Upper lobe of right lung (tissue), 1 donor: ENCODE measurements at regions not wholly inside any gene's neighbourhood (a gene's known extent, or its start where the extent isn't known, plus 50 kb on each side); places are given as distances from the start of the nearest gene placed in this dataset.
"Not testable (repeated sequence)": the region's sequence is repeated elsewhere in the genome, so short reads cannot be mapped to it uniquely, and the experiment has no call there.

Experiments
- ATAC-seq: fragments of 200-7000 bp; cut with Tn5 transposase; one replicate; pipeline ENCODE4 v1.9.1; 2020; ENCODE audit warnings: mild to moderate bottlenecking, moderate library complexity
- DNase-seq: peaks from one replicate; pipeline ENCODE4 v3.0.0-alpha.2; 2020
- H3K27ac ChIP-seq: fragments of 200-600 bp; one replicate; pipeline ENCODE4 v1.8.0; 2022
- H3K27me3 ChIP-seq: fragments of 200-600 bp; one replicate; pipeline ENCODE4 v1.8.0; 2022; ENCODE audit warnings: mild to moderate bottlenecking
- H3K36me3 ChIP-seq: fragments of 200-600 bp; one replicate; pipeline ENCODE4 v1.8.0; 2022
- H3K4me1 ChIP-seq: fragments of 200-600 bp; one replicate; pipeline ENCODE4 v1.8.0; 2022
- H3K4me3 ChIP-seq: fragments of 200-600 bp; one replicate; pipeline ENCODE4 v1.8.0; 2022; ENCODE audit warnings: mild to moderate bottlenecking
- H3K9me3 ChIP-seq: fragments of 200-600 bp; one replicate; pipeline ENCODE4 v1.8.0; 2022
- intact Hi-C: fragments of 100-400 bp; cut with DNase I; formaldehyde crosslinking; loops from one replicate; pipeline ENCODE4 v1.11.0; 2022
- donor health status: DM: no; HTN: yes; CAD: no; lungs with severe emphysema.

DNA sequence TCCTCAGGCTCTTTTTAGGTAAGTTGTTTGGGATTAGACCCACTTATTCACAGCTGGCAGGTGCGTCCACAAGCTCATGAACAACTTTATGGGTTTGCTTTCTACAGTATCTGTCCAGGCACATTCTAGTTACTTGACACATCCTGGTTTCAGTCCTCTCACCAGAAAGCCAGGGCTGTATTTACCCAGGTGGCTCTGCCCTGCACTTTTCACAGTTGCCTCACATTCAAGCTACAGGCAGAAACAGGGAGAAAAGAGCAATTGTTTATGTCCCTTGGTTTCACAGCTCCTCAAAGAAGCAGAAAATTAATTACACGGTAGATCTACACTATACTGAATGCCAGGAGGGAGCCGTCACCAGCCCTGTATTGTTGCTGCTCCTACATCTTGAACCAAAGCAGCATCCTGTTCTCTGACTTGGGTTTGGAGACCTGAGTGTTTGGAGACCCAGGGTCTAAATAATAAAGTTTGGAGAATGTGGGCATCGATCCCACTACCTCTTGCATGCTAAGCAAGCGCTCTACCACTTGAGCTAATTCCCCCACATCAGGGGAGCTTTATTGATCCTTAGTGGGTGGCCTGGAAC lies 159.2 kb upstream of the ZNF322 start:
- H3K36me3 ChIP-seq, H3K4me3 ChIP-seq, intact Hi-C loops, ATAC-seq, H3K27me3 ChIP-seq, H3K9me3 ChIP-seq, DNase-seq, H3K4me1 ChIP-seq, H3K27ac ChIP-seq: not testable (repeated sequence)

GRCh38 chr6:26827965-26828364 lies 168.4 kb upstream of the ZNF322 start:
- H3K27me3 ChIP-seq, ATAC-seq, H3K27ac ChIP-seq, H3K4me3 ChIP-seq, DNase-seq, H3K36me3 ChIP-seq, H3K4me1 ChIP-seq, intact Hi-C loops, H3K9me3 ChIP-seq: not testable (repeated sequence)

DNA sequence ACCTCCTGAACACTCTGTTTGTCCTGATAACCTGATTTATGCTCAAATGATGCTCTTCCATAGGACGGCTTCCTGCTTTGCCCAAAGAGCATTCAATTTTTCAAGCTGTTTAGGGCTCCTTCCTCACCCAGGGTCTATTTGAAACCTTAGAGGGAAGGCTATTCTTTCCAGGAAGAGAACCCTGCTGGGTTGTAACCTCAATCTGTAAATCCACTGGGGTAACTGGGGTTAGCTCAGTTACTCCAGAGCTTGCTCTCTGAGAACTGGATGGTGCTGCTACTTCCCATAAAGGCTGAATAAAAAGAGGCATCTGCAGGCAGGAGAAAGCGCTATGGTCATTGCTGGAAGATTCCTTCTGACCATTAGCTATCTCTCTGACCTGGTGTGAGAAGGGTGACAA lies 169.9 kb upstream of the ZNF322 start:
- H3K27me3 ChIP-seq, H3K4me3 ChIP-seq, H3K27ac ChIP-seq, H3K9me3 ChIP-seq, ATAC-seq, H3K36me3 ChIP-seq, H3K4me1 ChIP-seq, DNase-seq, intact Hi-C loops: not testable (repeated sequence)

DNA sequence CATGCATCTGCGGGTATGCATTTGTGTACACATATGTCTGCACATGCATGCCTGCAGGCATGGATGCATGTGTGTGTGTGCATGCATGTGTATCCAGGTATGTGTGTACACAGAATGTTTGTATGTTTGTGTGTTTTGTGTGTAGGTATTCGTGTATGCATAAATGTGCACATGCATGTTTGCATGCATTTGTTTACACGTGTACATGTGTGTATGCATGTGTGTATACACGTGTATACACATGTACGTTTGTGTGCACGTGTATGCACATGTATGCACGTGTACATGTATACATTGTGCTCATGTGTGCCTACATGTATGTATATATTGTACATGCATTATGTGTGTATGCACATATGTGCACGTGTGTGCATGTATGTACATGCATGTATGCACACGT lies 171.4 kb upstream of the ZNF322 start:
- ATAC-seq, DNase-seq, H3K9me3 ChIP-seq, H3K4me3 ChIP-seq, H3K4me1 ChIP-seq, intact Hi-C loops, H3K36me3 ChIP-seq, H3K27ac ChIP-seq, H3K27me3 ChIP-seq: not testable (repeated sequence)

DNA sequence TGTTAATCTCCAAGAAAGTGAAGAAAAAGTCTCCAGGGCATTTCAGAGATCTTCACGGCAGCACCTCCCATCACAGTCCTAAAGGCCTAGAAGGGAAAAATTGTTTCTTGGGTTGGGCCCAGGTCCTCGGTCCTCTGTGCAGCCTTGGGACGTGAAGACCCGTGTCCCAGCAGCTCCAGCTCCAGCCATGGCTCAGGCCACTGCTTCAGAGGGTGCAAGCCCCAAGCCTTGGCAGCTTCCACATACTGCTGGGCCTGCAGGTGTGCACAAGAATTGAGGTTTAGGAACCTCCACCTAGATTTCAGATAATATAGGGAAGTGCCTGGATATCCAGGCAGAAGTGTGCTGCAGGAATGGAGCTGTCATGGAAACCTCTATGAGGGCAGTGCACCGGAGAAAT lies 176.2 kb upstream of the ZNF322 start:
- ATAC-seq, H3K9me3 ChIP-seq, H3K27ac ChIP-seq, H3K4me1 ChIP-seq, H3K4me3 ChIP-seq, H3K27me3 ChIP-seq, H3K36me3 ChIP-seq, intact Hi-C loops, DNase-seq: not testable (repeated sequence)

DNA sequence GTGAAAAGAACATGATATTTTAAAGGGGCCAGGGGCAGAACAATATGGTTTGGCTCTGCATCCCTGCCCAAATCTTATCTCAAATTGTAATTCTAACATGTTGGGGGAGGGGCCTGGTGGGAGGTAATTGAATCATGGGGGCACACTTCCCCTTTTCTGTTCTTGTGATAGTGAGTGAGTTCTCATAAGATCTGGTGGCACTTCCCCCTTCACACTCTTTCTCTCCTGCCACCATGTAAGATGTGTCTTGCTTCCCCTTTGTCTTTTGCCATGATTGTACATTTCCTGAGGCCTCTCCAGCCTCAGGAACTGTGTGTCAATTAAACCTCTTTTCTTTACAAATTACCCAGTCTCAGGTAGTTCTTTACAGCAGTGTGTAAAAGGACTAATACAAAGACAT lies 177.1 kb upstream of the ZNF322 start:
- ATAC-seq, H3K9me3 ChIP-seq, DNase-seq, H3K36me3 ChIP-seq, H3K27ac ChIP-seq, intact Hi-C loops, H3K4me3 ChIP-seq, H3K4me1 ChIP-seq, H3K27me3 ChIP-seq: not testable (repeated sequence)

- H3K4me3 ChIP-seq, DNase-seq, ATAC-seq, H3K4me1 ChIP-seq, H3K27me3 ChIP-seq, H3K9me3 ChIP-seq, intact Hi-C loops, H3K27ac ChIP-seq, H3K36me3 ChIP-seq: not testable (repeated sequence)
These were observed 185.3 kb upstream of the ZNF322 start for GRCh38 chr6:26844823-26845222.

DNA sequence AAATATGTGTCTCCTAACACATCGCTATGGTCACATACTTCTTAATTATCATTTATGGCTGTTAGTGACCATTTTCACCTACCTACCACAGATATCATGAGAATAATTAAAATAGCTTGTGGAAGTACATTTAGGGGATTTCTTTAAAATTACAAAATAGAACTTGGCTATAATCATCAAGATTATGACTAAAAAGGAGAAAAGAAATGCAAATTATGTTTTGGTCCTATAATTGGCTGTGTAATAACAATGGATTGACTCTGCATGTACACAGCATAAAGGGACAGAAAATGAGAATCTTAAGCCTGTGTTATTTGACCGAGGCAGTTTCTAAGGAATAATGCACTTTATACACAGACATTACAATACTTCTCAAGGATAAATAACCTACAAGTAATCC lies 197.7 kb upstream of the ZNF322 start:
- H3K4me1 ChIP-seq, H3K4me3 ChIP-seq, ATAC-seq, DNase-seq, H3K36me3 ChIP-seq, H3K9me3 ChIP-seq, H3K27ac ChIP-seq, H3K27me3 ChIP-seq, intact Hi-C loops: not testable (repeated sequence)

GRCh38 chr6:26859067-26859770 lies 199.7 kb upstream of the ZNF322 start:
- H3K4me3 ChIP-seq, intact Hi-C loops, H3K27me3 ChIP-seq, ATAC-seq, H3K27ac ChIP-seq, H3K9me3 ChIP-seq, H3K4me1 ChIP-seq, DNase-seq, H3K36me3 ChIP-seq: not testable (repeated sequence)

DNA sequence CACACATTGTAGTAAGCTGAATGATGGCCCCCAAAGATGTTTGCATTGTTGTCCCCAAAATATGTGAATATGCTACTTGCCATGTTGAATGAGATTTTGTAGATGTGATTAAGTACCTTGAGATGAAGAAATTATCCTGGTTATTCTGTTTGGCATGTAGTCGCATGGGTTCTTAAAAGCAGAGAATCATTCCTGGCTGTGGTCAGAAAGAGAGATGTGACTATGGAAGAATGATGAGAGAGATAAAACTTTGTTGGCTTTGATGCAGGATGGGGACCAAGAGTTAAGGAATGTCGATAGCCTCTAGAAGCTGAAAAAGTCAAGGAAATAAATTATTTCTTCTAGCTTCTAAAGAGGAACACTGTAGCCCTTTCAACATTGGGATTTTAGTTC lies 200.2 kb upstream of the ZNF322 start:
- DNase-seq, ATAC-seq, H3K27ac ChIP-seq, H3K36me3 ChIP-seq, H3K4me3 ChIP-seq, H3K27me3 ChIP-seq, H3K9me3 ChIP-seq, intact Hi-C loops, H3K4me1 ChIP-seq: not testable (repeated sequence)

GRCh38 chr6:26861913-26862312 lies 202.4 kb upstream of the ZNF322 start:
- DNase-seq, H3K27me3 ChIP-seq, H3K27ac ChIP-seq, intact Hi-C loops, H3K4me3 ChIP-seq, H3K36me3 ChIP-seq, H3K4me1 ChIP-seq, H3K9me3 ChIP-seq, ATAC-seq: not testable (repeated sequence)

GRCh38 chr6:26863641-26864040 lies 204.1 kb upstream of the ZNF322 start:
- H3K27me3 ChIP-seq, DNase-seq, H3K9me3 ChIP-seq, H3K4me3 ChIP-seq, intact Hi-C loops, H3K36me3 ChIP-seq, H3K4me1 ChIP-seq, H3K27ac ChIP-seq, ATAC-seq: not testable (repeated sequence)

DNA sequence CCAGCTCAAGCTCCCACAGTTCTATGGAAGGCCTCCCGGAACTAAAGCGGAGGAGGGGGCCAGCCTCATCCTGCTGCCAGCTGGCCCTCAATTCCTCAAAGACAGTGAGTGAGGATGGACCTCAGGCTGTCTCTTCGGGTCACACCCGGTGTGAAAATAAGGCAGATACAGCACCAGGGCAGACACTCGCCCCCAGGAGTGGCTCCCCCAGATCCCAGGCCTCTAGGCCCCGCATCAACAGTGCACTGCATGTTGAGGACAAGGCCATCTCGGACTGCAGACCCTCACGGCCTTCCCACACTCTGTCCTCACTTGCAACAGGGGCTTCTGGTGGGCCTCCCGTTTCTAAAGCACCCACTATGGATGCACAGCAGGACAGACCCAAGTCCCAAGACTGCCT lies 239.2 kb upstream of the ZNF322 start:
- ATAC-seq, intact Hi-C loops, H3K4me3 ChIP-seq, H3K27me3 ChIP-seq, H3K9me3 ChIP-seq, H3K36me3 ChIP-seq, H3K4me1 ChIP-seq, DNase-seq, H3K27ac ChIP-seq: not testable (repeated sequence)

GRCh38 chr6:26924206-26924605 lies 264.7 kb upstream of the ZNF322 start:
- H3K4me1 ChIP-seq, H3K36me3 ChIP-seq, H3K27ac ChIP-seq, H3K4me3 ChIP-seq, H3K9me3 ChIP-seq, DNase-seq, H3K27me3 ChIP-seq, ATAC-seq, intact Hi-C loops: not testable (repeated sequence)

- H3K4me3 ChIP-seq, H3K27me3 ChIP-seq, H3K4me1 ChIP-seq, H3K27ac ChIP-seq, DNase-seq, intact Hi-C loops, H3K9me3 ChIP-seq, H3K36me3 ChIP-seq, ATAC-seq: not testable (repeated sequence)
These were observed 268.6 kb upstream of the ZNF322 start for GRCh38 chr6:26928190-26928589.
